ENCODE measurements at regions not wholly inside any gene's neighbourhood (a gene's known extent, or its start where the extent isn't known, plus 50 kb on each side); places are given as distances from the start of the nearest gene placed in this dataset.

DNA sequence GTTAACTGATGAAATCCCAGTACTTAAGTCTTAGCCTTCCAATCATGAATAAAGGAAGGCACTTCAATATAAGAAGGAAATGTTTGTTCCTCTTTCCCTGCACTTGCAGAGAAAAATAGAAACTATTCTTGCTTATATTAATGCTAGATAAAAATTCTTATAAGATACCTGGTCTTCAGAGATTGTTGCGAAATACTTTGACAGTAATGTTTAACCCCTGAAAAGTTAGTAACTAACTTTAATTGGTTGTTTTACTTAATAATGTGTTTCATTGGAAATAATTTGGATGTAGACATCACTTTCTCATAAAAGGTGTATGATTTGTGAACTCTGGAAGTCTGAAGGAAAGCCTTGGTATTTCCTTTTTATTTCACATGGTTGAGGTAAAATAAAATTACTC is 294.2 kb upstream of the SYNCRIP start:
- DNase-seq (no peak), ATAC-seq (no peak)
- Histone ChIP-seq H3K36me3 (replicated peaks in 1 of 2; ENCODE audit: insufficient read depth in 1 of 2, low read depth in 2 of 2) (no peaks in the 10 kb centered on the region), H3K27ac (no peak overlapping the region), H3K9me3 (no peaks in the 10 kb centered on the region), H3K27me3 (no peaks in the 10 kb centered on the region), H3K4me3 (no peak overlapping the region), H3K4me1 (no peaks in the 10 kb centered on the region)
- WGBS, 2 donors: 94% methylated on average over 1 of the region's 1 CpG
- TF ChIP-seq POLR2A (IDR thresholded peaks at IDR 0.05) (no peak), CTCF (IDR thresholded peaks at IDR 0.05) (no peak)
- intact Hi-C loops (cut with DNase I): no loop called here

DNA sequence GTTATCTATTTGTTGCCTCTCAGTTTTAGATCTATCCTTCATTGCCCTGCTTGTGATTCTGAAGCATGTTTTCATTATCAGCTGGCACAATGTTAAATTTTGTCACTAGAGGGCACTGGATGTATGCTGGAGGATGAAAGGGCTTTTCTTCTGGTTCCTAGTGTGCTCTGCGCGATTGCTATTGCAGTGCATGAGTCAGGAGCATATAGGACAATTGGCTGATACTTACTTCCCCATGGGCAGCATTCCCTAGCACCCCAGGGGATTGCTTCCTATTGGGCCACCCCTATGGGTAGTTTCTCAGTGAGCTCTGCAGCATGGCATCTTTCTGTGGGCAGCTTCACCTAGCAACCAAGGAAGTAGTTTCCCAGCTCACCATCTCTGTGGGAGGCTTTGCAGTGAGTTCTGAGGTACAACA is 280.3 kb upstream of the SYNCRIP start:
- Histone ChIP-seq H3K36me3 (replicated peaks in 1 of 2; ENCODE audit: insufficient read depth in 1 of 2, low read depth in 2 of 2) (no peaks in the 10 kb centered on the region), H3K9me3 (no peaks in the 10 kb centered on the region), H3K4me3 (no peak overlapping the region), H3K4me1 (peaks cover 5% of the 10 kb centered on the region), H3K27ac (no peak overlapping the region), H3K27me3 (no peaks in the 10 kb centered on the region)
- peak; percentile 41 to 64 (median 51) for DNase-seq
- 0 to 4% methylated on average over 2 of the region's 2 CpGs for WGBS, 2 donors
- intact Hi-C loops (cut with DNase I): no loop called here
- ATAC-seq: peak; percentile 93
- TF ChIP-seq CTCF (IDR thresholded peaks at IDR 0.05) (peak; percentile 55 to 93 (median 91)), POLR2A (IDR thresholded peaks at IDR 0.05) (no peak)

GRCh38 chr6:85920782-85921181 is 278.1 kb upstream of the SYNCRIP start:
- Histone ChIP-seq H3K4me1 (peaks cover 5% of the 10 kb centered on the region), H3K27me3 (no peaks in the 10 kb centered on the region), H3K9me3 (no peaks in the 10 kb centered on the region), H3K36me3 (replicated peaks in 1 of 2; ENCODE audit: insufficient read depth in 1 of 2, low read depth in 2 of 2) (no peaks in the 10 kb centered on the region), H3K4me3 (no peak overlapping the region), H3K27ac (no peak overlapping the region)
- TF ChIP-seq POLR2A (IDR thresholded peaks at IDR 0.05) (no peak), CTCF (IDR thresholded peaks at IDR 0.05) (no peak)
- DNase-seq (peak; percentile 72 to 90 (median 82)), ATAC-seq (peak; percentile 66)
- 12 to 17% methylated on average over 1 of the region's 1 CpG for WGBS, 2 donors
- intact Hi-C loops (cut with DNase I): no loop called here

GRCh38 chr6:85917522-85917921 is 274.8 kb upstream of the SYNCRIP start:
- H3K4me3 ChIP-seq: no peak overlapping the region
- 92 to 100% methylated on average over 1 of the region's 1 CpG for WGBS, 2 donors
- H3K36me3 ChIP-seq (replicated peaks in 1 of 2; ENCODE audit: insufficient read depth in 1 of 2, low read depth in 2 of 2): no peaks in the 10 kb centered on the region
- no peak for TF ChIP-seq CTCF (IDR thresholded peaks at IDR 0.05)
- TF ChIP-seq POLR2A (IDR thresholded peaks at IDR 0.05): no peak
- no peak overlapping the region for H3K27ac ChIP-seq
- H3K9me3 ChIP-seq: no peaks in the 10 kb centered on the region
- no peak for ATAC-seq
- no peak for DNase-seq
- intact Hi-C loops (cut with DNase I): loop anchor here (10.0 kb wide), 1 partner anchor 267 kb away; no protein-coding TSS in a partner anchor
- no peaks in the 10 kb centered on the region for H3K27me3 ChIP-seq
- H3K4me1 ChIP-seq: peaks cover 5% of the 10 kb centered on the region

DNA sequence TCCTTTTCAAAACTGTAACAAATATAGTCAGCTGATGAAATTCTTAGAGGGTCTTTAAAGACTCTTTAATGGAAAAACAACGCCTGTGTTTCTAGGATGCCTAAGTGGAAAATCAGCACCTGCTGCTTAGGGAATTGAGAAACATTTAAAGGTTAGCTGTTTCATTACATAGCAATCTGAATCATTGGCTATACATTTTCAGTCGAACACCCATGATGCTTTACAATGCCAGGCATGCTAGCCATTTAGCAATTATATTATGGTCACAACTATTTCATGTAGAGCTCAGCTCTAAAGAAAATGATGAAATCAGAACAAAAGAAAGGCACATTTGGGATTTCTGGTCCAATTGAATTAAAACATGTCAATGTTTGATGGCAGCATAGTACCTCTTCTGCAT is 270.3 kb upstream of the SYNCRIP start:
- Histone ChIP-seq H3K4me3 (no peak overlapping the region), H3K9me3 (no peaks in the 10 kb centered on the region), H3K36me3 (replicated peaks in 1 of 2; ENCODE audit: insufficient read depth in 1 of 2, low read depth in 2 of 2) (no peaks in the 10 kb centered on the region), H3K27me3 (no peaks in the 10 kb centered on the region), H3K27ac (no peak overlapping the region), H3K4me1 (peaks cover 4% of the 10 kb centered on the region)
- 65 to 75% methylated on average over 2 of the region's 2 CpGs for WGBS, 2 donors
- no peak for DNase-seq
- no peak for ATAC-seq
- intact Hi-C loops (cut with DNase I): loop anchor here (10.0 kb wide), 1 partner anchor 272 kb away; no protein-coding TSS in a partner anchor
- TF ChIP-seq CTCF (IDR thresholded peaks at IDR 0.05) (no peak), POLR2A (IDR thresholded peaks at IDR 0.05) (no peak)

All from body of pancreas (tissue), 4 donors.